Colon (tissue), 2 donors: ENCODE measurements at regions not wholly inside any gene's neighbourhood (a gene's known extent, or its start where the extent isn't known, plus 50 kb on each side); places are given as distances from the start of the nearest gene placed in this dataset.
"Not testable (repeated sequence)": the region's sequence is repeated elsewhere in the genome, so short reads cannot be mapped to it uniquely, and the experiment has no call there.

Experiments used
- FAIRE-seq: peaks from 2 replicates; lab custom pipeline; 2012; peaks lifted over from hg19 to GRCh38; lab: Jason Lieb, UNC
- donor health status: control.
- donor health status: control.

DNA sequence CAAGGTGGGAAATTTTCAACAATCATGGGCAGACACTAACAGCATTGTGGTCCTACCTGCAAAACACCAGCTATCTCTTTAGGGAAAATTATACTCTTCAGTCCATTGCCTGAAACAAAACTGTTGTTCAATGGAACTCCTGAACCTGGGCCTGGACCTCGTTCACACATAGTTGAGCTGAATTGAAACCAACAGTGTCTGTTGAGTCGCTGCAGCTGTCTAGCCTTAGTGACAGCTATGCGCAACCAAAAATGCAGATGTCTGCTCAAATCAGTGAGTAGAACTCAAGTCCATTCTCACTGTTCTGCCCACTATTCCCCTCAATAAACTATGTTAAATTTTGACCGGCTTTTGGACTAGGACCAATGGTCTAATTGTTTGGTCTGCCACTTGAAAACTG is 286.2 kb downstream of the TFAP2A start:
- FAIRE-seq, result no peak

DNA sequence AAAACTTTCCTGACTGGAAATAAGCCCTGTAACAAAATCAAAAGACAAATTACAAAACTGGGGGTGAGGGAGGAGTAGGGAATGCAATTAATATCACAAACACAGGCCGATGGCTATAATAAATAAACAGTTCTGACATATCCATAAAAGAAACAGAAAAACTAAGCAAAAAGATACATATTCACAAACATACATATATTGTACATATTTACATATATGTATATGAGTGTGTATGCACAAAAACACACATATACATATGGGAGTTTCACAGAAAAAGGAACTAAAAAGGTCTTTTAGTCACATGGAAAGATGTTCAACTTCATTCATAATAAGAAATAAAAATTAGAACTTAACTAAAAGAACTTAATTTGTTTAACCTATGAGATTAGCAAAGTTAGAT is 292.7 kb downstream of the TFAP2A start:
- FAIRE-seq, result no peak

DNA sequence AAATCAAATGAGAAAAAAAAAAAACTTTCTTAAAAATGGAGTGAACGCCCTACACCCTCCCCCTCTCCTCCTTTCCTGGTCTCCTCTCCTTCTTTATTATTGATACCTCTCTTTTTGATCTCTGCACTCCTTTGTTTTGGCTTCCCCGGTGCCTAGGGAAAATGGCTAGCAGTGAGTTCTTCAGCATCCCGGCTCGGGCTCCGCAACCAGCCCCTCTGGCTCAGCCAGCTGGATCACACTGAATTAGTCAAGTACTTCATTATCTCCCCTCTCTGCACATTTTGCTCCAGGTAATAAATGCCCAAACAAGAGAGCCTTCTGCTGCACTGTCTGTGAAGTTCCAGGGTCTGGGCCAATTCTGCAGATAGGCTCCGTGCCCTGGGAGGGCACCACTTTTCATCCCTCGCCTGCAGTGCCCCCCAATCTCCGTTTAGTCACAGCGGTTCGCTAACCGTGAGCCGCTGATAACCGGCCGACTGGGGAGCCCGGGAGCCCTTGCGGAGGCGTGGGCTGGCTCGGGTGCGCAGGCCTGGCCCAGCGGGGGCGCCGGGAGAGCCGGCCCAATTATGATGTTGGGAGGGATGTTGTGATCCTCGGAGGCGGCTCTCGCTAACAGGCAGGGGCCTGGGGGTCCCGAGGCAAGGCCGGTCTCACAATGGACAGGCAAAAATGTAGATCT is 301.9 kb downstream of the TFAP2A start:
- no peak for FAIRE-seq

DNA sequence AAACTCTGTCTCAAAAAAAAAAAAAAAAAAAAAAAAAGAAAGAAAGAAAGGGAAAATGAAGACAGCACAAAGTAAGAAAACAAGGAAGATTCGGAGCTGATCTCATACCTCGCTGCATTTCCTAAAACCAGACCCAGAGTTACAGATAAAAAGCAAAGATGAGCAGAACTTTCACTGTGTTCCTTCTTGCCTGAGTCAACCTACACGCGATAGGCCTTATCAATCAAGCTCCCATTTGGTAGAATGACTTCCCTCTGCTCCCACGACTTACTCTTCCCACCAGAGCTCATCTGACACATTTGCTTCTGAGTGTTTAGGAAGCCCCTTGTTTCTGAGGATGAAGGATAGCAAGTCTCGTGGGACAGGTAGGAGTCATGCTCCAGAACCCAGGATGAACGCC is 302.9 kb downstream of the TFAP2A start:
- FAIRE-seq, result no peak

DNA sequence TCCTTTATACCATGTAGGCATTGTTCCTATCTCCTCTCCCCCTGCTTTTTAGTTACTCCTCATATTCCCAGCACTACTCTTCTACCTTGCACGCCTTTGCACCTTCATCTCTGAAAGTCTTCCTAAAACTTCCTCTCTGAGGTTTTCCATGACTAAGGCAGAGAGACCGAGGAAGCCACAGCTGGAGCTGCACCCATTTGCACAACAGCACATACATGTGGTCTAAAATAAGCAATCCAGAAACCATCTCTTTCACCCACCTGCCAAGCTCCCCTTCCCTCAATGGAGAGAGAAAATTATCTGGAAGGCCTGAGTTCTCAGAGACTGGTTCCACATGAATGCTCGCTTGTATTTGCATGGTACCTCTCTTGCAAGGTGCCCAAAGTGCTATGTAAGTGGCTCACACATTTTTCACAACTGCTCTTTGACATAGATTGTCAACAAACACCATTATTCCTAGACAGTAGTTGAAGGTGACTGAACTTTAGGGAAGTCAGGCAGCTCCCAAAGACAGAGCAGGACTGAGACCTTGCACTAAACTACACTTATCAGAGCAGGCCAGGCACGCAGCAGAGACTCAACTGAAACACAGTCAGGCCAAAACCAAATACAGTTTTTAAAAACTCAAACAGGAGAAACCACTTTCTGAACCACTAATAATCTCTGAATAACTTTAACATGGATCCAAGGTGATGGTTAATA is 313.2 kb downstream of the TFAP2A start:
- FAIRE-seq, result no peak

DNA sequence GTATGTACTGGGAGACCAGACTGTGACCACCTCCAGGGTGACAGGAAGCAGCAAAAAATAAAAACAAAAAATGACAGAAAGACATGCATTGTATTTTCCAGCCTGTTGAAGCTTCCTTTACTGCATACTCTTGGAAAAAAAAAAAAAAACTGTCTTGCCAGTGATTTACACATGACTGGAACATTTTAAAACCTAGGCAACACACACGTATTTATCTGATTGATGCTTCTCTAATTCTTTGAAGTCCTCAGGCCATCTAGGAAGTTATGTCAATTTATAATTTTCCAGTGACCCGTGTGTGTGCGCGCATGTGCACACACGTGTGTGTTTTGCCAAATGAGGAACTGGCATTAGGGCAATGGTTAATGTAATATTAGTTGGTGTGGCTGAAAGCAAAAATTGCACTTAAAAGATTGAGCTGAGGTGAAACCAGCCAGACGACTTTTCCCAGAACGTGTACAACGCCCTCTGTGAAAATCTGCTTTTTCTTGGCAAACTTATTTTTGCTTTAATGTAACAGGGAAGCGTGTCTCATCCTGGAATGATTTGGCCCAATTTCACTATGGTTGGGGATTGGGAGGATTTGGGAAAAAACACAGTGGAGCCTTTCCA is 315.2 kb downstream of the TFAP2A start:
- no peak for FAIRE-seq

DNA sequence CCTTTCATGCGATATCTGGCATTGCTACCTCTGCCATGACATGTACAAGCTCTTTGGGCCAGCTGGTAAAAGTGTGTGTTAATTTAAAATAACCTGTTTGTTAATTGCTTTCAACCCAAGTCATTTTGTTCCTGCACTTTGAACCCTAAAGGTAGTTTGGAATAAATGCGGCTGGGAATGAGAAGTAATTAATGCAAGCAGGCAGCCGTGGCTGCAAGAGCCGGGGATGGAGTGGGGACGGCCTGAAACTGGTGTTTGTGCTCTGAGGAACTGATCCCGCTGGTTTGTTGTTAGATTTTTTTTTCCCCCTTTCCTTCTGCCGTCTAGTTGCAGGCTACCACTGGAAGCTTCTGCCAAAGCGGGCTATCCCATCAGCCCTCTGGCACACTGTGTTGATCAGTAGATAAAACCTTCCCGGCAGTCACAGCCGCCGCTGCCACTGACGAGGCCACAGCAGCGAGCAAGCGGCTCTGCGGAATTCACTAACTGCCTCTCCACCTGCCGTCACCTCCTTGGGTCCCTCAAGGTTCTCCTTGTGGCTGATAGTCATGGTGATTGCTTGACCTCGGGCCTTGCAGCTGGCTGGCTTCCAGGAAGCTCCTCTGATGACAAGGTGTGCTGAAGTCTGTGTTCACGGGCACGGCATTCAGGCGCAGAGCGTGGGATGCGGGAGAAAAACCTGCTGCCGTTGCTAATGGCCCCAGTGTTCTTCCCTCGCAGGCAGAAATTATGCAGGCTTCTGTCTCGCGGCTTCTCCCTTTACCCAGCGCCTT is 315.9 kb downstream of the TFAP2A start:
- FAIRE-seq, result no peak

DNA sequence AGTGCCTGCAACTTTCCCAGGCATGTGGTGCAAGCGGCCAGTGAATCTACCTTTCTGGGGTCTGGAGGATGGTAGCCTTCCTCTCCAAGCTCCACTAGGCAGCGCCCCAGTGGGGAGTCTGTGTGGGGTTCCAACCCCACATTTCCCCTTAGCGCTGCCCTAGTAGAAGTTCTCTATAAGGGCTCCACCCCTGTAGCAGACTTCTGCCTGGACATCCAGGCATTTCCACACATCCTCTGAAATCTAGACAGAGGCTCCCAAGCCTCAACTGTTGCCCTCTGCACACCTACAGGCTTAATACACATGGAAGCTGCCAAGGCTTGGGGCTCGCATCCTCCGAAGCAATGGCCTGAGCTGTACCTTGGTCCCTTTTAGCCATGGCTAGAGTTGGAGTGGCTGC is 321.6 kb downstream of the TFAP2A start:
- FAIRE-seq, result no peak

DNA sequence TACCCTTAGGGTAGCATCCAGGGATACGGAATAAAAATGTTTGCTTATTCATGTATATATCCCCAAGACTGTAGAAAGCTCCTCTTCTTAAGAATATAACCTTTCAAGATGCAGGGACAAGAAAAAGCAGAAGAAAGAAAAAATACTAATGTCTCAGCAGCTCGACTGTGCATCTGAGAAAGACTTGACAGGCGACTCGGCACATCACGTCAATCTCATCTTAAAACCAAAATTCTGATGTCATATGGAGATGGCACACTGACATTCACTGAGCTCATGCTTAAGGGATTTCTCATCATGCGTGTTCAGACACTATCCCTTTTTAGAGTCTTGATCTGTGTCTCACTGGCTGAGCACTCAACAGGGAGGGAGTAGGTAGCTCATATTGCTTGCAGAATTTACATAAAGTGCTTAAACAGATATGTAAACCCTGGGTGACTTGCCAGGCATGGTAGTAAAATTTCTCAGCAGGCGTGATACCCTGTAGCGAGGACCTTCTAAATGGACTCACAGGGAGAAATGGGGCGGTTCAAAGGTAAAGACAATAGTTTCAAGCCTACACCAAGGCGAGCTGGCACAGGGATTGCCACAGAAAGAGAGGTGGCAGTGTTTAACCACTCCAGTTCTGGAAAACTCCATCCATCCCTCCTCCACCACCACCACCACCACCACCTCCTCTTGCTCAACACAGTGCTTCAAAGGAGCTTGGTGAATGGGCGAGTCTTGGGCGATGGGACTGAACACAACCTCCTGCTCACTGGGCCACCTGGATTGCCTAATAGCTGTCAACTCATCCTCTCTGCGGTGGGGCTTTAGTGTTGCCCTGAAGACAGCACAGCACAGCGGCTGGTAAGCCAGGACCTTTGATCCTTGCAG is 330.5 kb downstream of the TFAP2A start:
- no peak for FAIRE-seq

DNA sequence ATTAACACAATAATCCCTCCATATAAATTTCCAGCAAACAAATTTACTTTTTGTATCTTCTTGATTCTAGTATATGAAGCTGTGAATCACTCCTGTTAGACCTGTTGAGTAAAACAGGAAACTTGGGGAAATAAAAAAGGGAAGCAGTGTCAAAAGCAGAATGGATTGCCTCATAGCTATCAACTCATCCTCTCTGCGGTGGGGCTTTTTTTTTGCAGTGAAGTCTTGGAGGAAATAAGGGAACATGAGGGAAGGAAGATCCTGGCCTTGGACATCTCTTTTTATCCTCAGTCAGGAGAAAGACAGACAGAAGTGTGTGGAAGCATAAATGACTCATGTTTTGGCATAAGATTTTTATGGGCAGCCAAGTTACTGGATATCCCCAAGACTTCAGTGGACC is 332.5 kb downstream of the TFAP2A start:
- no peak for FAIRE-seq

DNA sequence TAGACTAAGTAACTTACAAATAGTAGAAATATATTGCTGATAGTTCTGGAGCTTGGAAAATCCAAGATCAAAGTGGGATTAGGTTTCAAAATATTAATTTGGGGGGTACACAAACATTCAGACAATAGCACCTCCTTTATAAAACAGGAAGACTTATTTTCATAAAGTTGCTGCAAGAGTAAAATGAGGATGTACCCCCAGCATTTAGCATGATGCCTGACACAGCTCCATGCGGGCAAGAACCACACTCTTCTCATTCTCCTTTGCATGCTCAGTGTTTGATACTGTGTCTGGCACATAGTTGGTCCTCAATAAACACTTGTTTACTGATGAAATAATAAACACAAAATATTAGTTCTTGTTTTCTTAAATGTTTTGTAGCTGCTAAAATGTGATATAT is 332.9 kb downstream of the TFAP2A start:
- FAIRE-seq, result no peak

DNA sequence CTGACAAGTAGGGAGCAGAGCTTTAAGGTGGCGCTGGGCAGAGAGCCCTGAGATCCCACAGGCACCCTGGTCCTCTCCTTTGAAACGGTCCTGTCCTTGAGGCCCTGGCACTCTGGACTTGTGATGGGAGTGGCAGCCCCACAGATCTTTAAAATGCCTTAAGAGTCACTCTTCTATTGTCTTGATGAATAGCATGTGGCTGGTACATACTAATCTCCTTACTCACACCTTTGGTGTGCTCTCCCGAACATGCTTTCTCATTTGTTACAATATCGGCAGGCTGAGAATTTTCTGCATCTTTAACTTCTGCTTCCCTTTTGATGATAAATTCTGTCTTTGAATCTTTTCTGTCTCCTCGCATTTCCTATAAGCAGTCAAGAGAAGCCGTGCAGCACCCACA is 333.8 kb downstream of the TFAP2A start:
- FAIRE-seq, result no peak

DNA sequence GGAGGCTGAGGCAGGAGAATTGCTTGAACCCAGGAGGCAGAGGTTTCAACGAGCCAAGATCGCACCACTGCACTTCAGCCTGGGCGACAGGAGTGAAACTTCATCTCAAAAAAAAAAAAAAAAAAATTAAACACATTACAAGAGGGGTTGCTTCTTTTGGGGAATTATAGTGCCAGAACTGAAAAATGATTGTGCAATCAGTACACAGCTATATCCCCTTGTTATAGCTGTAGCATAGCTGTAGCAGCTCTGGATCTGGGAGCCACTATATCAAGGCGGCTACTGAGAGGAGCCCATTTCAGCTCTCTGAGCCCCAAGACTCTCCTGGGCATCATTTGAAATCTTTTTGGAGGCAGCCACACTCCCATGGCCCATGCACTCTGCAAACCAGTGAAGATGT is 334.3 kb downstream of the TFAP2A start:
- no peak for FAIRE-seq

DNA sequence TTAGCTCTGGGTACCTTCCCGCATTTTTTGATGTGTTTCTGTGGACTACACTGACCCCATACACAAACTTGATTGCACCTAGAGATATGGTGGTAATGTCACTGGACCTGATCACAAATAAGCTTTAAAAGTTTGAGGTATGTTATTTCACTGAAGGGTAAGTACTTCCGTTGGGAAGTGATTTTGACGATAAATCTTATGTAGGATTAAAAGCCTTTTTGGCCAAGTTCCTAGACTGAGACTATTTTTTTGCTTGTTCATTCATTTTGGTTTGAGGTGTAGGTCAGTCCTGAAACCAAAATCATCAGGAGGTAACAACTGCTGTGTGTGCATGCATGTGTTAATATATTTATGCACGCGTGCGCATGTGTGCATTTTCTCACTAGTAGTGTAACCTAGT is 336.3 kb downstream of the TFAP2A start:
- FAIRE-seq, result no peak

DNA sequence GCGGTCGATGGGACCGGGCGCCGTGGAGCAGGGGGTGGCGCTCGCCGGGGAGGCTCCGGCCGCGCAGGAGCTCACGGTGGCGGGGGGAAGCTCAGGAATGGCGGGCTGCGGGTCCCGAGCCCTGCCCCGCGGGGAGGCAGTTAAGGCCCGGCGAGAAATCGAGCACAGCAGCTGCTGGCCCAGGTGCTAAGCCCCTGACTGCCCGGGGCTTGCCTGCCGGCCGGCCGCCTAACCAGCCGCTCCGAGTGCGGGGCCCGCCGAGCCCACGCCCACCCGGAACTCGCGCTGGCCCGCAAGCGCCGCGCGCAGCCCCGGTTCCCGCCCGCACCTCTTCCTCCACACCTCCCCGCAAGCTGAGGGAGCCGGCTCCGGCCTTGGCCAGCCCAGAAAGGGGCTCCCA is 340.1 kb downstream of the TFAP2A start:
- FAIRE-seq, result not testable (repeated sequence)

DNA sequence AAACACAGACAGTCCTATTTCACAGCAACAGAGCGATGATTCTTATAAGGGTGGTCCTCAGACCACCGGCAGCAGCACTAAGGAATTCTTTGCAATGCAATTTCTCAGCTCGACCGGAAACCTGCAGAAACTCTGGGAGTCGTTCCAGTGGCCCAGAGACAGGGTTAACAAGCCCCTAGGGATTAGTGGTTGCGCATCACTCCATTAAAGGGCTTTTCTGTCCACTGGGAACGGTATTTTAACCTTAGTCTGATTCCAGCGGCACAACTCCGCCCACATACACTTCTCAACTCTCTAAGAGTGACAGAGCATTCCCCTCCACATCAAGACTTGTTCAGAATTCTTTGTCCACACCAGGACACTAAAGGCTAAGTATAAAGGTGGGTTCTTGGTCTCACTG is 341.5 kb downstream of the TFAP2A start:
- FAIRE-seq, result no peak

DNA sequence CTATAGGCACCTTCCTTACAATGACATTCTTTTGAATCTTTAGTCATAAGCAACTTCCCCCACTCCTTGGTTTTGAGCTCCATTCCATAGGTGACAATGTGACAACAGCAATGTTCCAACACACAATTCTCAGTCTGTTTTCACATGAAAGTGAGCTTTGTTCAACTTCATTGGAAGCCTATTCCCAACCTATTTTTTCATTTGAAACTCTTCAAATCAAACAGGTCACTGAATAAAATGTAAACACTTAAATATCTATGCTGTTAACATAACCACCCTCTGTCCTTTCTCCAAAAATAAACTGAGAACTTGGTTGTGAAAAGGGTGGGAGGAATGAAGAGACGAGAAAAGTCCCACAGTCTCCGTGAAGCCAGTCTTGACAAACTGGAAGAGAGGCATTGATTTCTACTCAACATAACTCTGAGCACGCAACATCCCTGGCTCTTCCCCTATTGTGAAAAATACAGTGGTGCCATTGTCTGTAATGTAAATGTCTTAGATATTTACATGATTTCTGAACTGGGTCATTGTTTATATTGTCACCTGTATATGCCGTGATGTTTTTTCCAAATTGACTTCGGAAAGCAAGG is 343.1 kb downstream of the TFAP2A start:
- FAIRE-seq, result no peak

DNA sequence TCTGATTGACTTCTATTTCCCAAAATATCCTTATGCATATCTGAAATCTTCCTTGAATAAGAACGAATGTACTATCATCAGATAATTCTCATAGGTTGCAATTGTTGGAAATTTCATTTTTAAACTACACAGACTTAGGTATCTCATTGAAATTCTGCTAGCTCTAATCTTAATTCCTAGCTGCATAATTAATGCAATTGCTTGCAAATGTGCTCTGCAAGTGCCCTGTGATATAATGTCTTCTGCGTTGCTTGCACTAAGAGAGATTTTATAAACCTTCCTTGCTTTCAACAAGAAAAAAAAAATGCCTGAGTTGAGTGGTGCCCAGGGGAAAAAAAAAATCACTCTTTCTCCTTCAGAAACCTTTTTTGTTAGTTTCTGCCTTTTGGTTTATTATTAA is 354.9 kb downstream of the TFAP2A start:
- FAIRE-seq, result no peak

DNA sequence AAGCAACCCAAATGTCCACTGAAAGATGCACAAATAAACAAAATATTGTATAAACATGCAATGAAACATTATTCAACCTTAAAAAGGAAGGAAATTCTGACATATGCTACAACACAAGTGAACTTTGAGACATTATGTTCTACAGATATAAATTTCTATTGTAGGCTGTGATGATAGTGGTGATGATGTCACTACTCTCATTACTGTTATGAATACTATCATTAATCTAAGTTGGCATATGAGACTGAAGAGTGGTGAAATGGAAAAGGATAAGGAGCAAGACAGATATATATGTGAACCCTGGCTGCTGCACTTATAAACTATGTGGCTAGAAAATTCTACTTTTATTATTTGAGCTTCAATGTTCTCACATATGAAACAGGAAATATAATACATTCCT is 360.2 kb downstream of the TFAP2A start:
- FAIRE-seq, result no peak

DNA sequence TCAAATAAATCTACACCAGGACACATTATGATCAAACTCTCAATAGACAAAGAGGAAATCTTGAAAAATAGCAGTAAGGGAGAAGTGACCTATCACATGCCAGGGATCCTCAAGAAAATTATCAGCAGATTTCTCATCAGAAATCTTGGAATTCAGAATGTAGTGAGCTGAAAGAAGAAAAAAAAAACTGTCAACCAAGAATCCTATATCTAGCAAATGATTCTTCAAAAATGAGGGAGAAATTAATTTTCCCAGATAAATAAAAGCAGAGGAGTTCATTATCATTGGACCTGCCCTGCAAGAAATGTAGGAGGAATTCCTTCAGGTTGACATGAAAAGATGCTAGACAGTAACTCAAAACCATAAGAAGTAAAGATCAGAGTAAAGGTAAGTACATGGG is 363.6 kb downstream of the TFAP2A start:
- FAIRE-seq, result no peak
